ENCODE measurements at regions not wholly inside any gene's neighbourhood (a gene's known extent, or its start where the extent isn't known, plus 50 kb on each side); places are given as distances from the start of the nearest gene placed in this dataset.

DNA sequence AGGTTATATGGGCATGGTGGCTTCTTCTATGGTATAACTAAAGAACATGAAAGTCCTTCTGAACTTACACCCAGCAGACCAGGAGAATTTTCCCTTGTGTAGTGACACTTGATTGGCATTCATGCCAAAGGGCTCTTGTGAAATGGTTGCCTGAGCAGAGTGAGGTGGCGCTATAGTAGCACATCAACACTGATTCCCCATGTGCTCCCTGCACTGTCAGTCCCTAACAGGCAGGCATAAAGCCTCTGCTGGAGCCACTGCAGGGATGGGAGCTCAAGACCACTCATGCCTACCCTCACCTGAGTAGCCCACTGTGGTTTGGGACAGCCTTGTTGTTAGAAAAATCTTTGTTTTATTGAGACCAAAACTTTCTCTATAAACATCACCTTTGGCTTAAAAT lies 92.6 kb upstream of the LIN7C start:
- Mint-ChIP-seq H3K9me3 (peaks cover 4% of the 10 kb centered on the region), H3K27me3 (ENCODE audit: insufficient read depth) (peaks cover 11% of the 10 kb centered on the region), H3K4me3 (no peak overlapping the region), H3K4me1 (no peaks in the 10 kb centered on the region), H3K36me3 (ENCODE audit: low read depth) (no peaks in the 10 kb centered on the region), H3K27ac (no peak overlapping the region)
- peak; percentile 75 for DNase-seq
- Histone ChIP-seq H3K4me3 (ENCODE audit: low read length) (no peak overlapping the region), H3K4me1 (ENCODE audit: control insufficient read depth, insufficient read depth, low read length) (no peaks in the 10 kb centered on the region), H3K36me3 (ENCODE audit: control insufficient read depth, insufficient read depth, low read length) (no peaks in the 10 kb centered on the region), H3K27me3 (ENCODE audit: control insufficient read depth, insufficient read depth, low read length, poor library complexity, severe bottlenecking) (no peaks in the 10 kb centered on the region), H3K27ac (ENCODE audit: low read depth, low read length) (no peak overlapping the region), H3K9me3 (ENCODE audit: control insufficient read depth, low read length) (no peaks in the 10 kb centered on the region), H3K9ac (ENCODE audit: extremely low read depth, low read length, poor library complexity, severe bottlenecking) (no peak overlapping the region)
- TF ChIP-seq, protein P1, sequence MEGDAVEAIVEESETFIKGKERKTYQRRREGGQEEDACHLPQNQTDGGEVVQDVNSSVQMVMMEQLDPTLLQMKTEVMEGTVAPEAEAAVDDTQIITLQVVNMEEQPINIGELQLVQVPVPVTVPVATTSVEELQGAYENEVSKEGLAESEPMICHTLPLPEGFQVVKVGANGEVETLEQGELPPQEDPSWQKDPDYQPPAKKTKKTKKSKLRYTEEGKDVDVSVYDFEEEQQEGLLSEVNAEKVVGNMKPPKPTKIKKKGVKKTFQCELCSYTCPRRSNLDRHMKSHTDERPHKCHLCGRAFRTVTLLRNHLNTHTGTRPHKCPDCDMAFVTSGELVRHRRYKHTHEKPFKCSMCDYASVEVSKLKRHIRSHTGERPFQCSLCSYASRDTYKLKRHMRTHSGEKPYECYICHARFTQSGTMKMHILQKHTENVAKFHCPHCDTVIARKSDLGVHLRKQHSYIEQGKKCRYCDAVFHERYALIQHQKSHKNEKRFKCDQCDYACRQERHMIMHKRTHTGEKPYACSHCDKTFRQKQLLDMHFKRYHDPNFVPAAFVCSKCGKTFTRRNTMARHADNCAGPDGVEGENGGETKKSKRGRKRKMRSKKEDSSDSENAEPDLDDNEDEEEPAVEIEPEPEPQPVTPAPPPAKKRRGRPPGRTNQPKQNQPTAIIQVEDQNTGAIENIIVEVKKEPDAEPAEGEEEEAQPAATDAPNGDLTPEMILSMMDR (conservative IDR thresholded peaks at IDR 0.05): peak; percentile 62
- 67% methylated on average over 1 of the region's 1 CpG; no CpG with 5 or more reads in 1 of the 2 experiments for WGBS, 2 experiments (ENCODE audit: insufficient coverage in 1 of 2, insufficient read length in 1 of 2)

DNA sequence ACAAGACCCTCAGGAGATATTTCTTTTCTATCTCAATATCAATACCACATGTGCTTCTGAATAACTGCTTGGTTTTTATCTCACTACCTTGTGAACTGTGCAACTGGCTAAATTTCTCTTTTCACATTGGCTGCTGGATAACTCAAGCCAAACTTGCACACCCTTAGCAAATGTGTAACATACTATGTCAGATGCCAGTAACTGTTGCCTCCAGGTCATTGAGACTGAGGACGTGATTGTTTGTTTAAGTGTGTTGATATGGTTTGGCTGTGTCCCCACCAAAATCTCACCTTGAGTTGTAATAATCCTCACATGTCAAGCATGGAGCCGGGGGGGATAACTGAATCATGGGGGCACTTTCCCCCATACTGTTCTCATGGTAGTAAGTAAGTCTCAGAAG lies 90.2 kb upstream of the LIN7C start:
- no peaks in the 10 kb centered on the region for H3K27me3 ChIP-seq (ENCODE audit: control insufficient read depth, insufficient read depth, low read length, poor library complexity, severe bottlenecking)
- no peaks in the 10 kb centered on the region for H3K36me3 ChIP-seq (ENCODE audit: control insufficient read depth, insufficient read depth, low read length)
- no peak overlapping the region for H3K27ac Mint-ChIP-seq
- no peaks in the 10 kb centered on the region for H3K36me3 Mint-ChIP-seq (ENCODE audit: low read depth)
- DNase-seq: no peak
- no peaks in the 10 kb centered on the region for H3K4me1 ChIP-seq (ENCODE audit: control insufficient read depth, insufficient read depth, low read length)
- no peak overlapping the region for H3K4me3 Mint-ChIP-seq
- TF ChIP-seq, protein P1 (conservative IDR thresholded peaks at IDR 0.05): no peak
- peaks cover 4% of the 10 kb centered on the region for H3K9me3 Mint-ChIP-seq
- 90% methylated on average over 2 of the region's 2 CpGs; no CpG with 5 or more reads in 1 of the 2 experiments for WGBS, 2 experiments (ENCODE audit: insufficient coverage in 1 of 2, insufficient read length in 1 of 2)
- peaks cover 11% of the 10 kb centered on the region for H3K27me3 Mint-ChIP-seq (ENCODE audit: insufficient read depth)
- H3K4me1 Mint-ChIP-seq: no peaks in the 10 kb centered on the region
- no peak overlapping the region for H3K9ac ChIP-seq (ENCODE audit: extremely low read depth, low read length, poor library complexity, severe bottlenecking)
- H3K9me3 ChIP-seq (ENCODE audit: control insufficient read depth, low read length): no peaks in the 10 kb centered on the region
- no peak overlapping the region for H3K4me3 ChIP-seq (ENCODE audit: low read length)
- no peak overlapping the region for H3K27ac ChIP-seq (ENCODE audit: low read depth, low read length)

DNA sequence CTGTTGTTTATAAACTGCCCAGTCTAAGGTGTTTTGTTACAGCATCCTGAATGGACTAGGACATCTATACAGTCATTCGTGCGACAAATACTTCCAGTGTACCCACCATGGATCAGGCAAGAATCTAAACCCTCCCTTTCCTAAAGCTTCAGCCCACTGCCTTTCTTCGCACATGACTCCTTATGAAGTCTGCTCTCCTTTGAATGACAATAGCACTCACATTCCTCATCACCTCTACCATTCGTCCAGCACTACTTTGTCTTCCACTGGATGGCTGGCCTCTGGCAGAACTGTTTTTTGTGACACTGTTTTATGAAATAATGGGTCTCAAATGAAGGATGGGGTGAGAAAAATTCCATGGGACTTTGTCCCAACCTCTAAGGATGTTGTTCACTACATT lies 89.8 kb upstream of the LIN7C start:
- Mint-ChIP-seq H3K27ac (no peak overlapping the region), H3K27me3 (ENCODE audit: insufficient read depth) (peaks cover 11% of the 10 kb centered on the region), H3K36me3 (ENCODE audit: low read depth) (no peaks in the 10 kb centered on the region), H3K9me3 (peaks cover 4% of the 10 kb centered on the region), H3K4me3 (no peak overlapping the region), H3K4me1 (no peaks in the 10 kb centered on the region)
- no peaks in the 10 kb centered on the region for H3K9me3 ChIP-seq (ENCODE audit: control insufficient read depth, low read length)
- H3K27ac ChIP-seq (ENCODE audit: low read depth, low read length): no peak overlapping the region
- H3K27me3 ChIP-seq (ENCODE audit: control insufficient read depth, insufficient read depth, low read length, poor library complexity, severe bottlenecking): no peaks in the 10 kb centered on the region
- TF ChIP-seq, protein P1 (conservative IDR thresholded peaks at IDR 0.05): no peak
- 63 to 72% methylated on average over 3 to 4 of the region's 4 CpGs for WGBS, 2 experiments (ENCODE audit: insufficient coverage in 1 of 2, insufficient read length in 1 of 2)
- DNase-seq: no peak
- H3K9ac ChIP-seq (ENCODE audit: extremely low read depth, low read length, poor library complexity, severe bottlenecking): no peak overlapping the region
- H3K4me1 ChIP-seq (ENCODE audit: control insufficient read depth, insufficient read depth, low read length): no peaks in the 10 kb centered on the region
- H3K36me3 ChIP-seq (ENCODE audit: control insufficient read depth, insufficient read depth, low read length): no peaks in the 10 kb centered on the region
- no peak overlapping the region for H3K4me3 ChIP-seq (ENCODE audit: low read length)
